VCaP (cell line): ENCODE measurements at regions not wholly inside any gene's neighbourhood (a gene's known extent, or its start where the extent isn't known, plus 50 kb on each side); places are given as distances from the start of the nearest gene placed in this dataset.

Source experiments
- H3K27ac ChIP-seq: fragments of 450-650 bp; 2 replicates; pipeline ENCODE4 v1.5.1; 2017
- TF ChIP-seq, protein P1 (sequence below): fragments of 450-650 bp; conservative IDR thresholded peaks from 2 replicates; pipeline ENCODE4 v1.5.1; 2017; ENCODE audit warnings: mild to moderate bottlenecking, moderate library complexity

DNA sequence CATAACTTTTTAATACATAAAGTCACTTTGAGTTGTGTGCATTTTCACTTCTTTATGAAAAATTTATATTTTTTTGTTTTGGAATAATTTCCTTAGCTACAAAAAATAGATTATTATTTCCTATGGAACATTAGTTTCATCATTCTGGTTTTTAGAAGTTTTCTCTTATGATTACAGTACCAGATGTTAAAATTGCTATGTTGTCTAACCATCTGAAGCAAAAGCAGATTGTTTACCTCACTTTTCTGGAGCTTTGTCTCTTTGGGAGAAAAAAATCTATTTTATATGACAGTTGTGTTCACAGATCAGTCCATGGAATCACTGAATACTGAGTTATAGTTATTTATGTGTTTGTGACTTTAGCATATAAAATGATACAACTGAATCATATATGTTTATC lies 708.9 kb upstream of the RIOK2 start:
- TF ChIP-seq, protein P1, sequence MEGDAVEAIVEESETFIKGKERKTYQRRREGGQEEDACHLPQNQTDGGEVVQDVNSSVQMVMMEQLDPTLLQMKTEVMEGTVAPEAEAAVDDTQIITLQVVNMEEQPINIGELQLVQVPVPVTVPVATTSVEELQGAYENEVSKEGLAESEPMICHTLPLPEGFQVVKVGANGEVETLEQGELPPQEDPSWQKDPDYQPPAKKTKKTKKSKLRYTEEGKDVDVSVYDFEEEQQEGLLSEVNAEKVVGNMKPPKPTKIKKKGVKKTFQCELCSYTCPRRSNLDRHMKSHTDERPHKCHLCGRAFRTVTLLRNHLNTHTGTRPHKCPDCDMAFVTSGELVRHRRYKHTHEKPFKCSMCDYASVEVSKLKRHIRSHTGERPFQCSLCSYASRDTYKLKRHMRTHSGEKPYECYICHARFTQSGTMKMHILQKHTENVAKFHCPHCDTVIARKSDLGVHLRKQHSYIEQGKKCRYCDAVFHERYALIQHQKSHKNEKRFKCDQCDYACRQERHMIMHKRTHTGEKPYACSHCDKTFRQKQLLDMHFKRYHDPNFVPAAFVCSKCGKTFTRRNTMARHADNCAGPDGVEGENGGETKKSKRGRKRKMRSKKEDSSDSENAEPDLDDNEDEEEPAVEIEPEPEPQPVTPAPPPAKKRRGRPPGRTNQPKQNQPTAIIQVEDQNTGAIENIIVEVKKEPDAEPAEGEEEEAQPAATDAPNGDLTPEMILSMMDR: no peak
- no peak overlapping the region for H3K27ac ChIP-seq

DNA sequence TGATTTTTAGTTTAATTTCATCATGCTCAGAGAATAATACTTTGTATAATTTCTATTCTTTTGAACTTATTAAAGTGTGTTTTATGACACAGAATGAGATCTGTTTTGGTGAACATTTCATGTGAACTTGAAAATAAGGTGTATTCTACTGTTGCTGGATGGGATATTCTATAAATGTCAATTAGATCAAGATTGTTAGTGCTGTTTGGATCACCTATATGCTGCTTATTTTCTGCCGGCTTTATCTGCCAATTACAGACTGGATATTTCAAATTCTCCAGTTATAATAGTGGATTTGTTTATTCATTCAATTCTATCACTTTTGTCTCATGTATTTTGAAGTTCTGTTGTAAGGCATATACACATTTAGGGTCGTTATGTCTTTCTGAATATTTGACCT lies 720.7 kb upstream of the RIOK2 start:
- H3K27ac ChIP-seq: no peak overlapping the region
- TF ChIP-seq, protein P1: no peak

DNA sequence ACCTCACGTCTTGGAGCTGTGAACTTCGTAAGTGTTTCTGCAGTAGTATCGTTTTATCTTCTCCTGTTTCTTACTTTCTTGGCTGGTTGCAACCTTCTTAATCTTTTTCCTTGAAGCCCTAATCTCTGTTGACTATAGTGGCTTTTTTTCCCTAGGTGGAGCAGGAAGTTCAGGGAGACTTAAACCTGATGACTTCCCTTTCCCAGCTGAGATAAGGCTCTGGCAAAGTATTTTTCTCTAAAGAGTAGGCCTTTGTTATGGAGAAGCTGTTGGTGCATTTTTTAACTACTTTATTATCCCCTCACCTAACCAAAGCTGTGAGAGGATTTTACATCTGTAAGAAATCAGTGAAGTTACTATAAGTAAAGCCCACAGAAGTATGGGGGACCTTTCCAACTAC lies 723.1 kb upstream of the RIOK2 start:
- TF ChIP-seq, protein P1: no peak
- no peak overlapping the region for H3K27ac ChIP-seq

DNA sequence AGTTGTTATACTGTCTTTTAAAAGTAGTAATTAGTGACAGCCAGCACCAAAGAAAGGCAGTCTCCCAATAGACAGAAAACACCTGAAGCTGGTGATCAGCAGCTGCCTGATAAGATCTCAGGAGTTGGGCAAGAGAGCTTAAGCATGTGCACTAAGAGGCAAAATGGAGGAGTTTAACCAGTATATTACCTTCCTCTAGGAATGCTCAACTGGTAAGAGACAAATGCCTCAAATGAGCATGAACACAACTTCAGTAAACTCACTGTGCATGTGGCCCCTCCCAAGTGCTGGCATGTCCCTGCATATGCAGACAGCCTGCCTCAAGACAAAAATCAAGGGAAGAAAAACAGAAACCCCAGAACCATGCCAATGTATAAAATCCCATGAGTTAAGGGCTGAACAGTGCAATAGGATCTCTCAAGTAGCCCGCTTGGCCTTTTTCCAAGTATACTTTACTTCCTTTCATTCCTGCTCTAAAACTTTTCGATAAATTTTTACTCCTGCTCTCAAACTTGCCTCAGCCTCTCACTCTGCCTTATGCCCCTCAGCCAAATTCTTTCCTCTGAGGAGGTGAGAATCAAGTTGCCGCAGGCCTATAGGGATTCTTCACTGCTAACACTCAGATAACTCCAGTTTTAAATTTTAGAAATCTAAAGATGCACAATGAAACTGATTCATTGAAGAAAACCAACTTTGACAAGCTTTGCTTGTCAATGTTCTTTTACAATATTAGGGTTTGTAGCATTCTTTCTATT lies 724.8 kb upstream of the RIOK2 start:
- TF ChIP-seq, protein P1: no peak

DNA sequence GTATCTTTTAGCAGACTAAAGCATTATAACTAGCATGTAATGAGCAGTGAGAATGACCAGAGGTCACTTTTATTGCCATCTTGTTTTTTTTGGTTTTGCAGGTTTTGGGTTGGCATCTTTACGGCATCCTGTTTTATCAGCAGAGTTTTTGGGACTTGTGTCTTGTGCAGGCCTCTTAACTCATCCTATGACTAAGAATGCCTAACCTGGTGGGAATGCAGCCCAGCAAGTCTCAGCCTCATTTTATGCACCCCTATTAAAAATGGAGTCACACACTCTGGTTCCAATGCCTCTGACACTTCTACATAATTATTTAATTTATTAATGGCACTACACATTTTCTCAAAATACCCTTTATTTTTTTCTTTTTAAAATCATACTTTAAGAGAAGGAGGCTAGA lies 726.5 kb upstream of the RIOK2 start:
- TF ChIP-seq, protein P1: no peak

More for the DNA sequence above, 724.8 kb upstream of the RIOK2 start:
- no peak overlapping the region for H3K27ac ChIP-seq

DNA sequence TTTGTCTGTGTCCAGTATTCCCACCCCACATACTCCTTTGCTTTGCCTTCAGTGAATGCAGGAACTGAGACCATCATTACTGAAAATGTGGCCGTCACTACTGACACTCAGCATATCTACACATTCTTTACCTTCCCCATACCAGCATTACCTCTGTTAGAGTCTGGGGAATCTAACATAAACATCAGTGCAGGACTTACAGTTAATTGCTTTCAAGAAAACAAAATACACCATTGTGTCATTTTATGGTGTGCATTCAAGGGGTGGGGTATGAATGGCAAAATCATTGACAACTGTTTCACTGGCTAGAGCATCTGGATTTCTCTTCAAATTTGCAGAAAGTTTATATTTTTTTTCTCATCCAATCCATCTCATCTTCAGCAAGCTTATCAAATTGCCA lies 731.4 kb upstream of the RIOK2 start:
- H3K27ac ChIP-seq: no peak overlapping the region
- TF ChIP-seq, protein P1: no peak

More for the DNA sequence above, 726.5 kb upstream of the RIOK2 start:
- no peak overlapping the region for H3K27ac ChIP-seq

DNA sequence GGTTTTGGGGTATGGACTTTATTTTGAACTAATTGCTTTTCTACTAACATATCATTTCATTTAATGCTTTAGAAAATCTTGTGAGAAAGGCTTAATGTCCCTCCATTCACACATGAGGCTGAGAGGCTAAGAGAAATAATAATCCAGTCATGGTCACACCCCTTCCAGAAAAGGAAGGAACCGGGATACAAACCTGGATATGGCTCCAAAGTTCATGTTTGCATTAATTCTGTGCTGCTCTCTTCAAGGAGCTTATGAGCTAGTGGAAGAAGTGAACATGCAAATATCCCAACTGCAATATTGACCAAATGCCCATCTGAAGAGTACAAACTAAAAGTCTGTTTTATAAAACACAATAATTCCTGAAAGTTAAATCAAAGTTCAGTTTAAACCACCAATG lies 732.1 kb upstream of the RIOK2 start:
- H3K27ac ChIP-seq: no peak overlapping the region
- TF ChIP-seq, protein P1: no peak
